GM12865 (cell line): ENCODE measurements at regions not wholly inside any gene's neighbourhood (a gene's known extent, or its start where the extent isn't known, plus 50 kb on each side); places are given as distances from the start of the nearest gene placed in this dataset.
"Not testable (repeated sequence)": the region's sequence is repeated elsewhere in the genome, so short reads cannot be mapped to it uniquely, and the experiment has no call there.

Experiments
- DNase-seq: peaks from one replicate; pipeline ENCODE4 v3.0.0; 2010; ENCODE audit warnings: low read depth
- H3K4me3 ChIP-seq: 2 replicates; pipeline ENCODE4 v1.5.1; 2011; ENCODE audit warnings: mild to moderate bottlenecking, low read depth, low read length, control low read depth
- TF ChIP-seq, protein P1 (sequence below): IDR thresholded peaks from 2 replicates; pipeline ENCODE4 v1.5.1; 2011; ENCODE audit warnings: low read length, control low read depth, low read depth, inconsistent platforms; ENCODE audit not compliant: insufficient read depth; ENCODE audit errors: missing control alignments

DNA sequence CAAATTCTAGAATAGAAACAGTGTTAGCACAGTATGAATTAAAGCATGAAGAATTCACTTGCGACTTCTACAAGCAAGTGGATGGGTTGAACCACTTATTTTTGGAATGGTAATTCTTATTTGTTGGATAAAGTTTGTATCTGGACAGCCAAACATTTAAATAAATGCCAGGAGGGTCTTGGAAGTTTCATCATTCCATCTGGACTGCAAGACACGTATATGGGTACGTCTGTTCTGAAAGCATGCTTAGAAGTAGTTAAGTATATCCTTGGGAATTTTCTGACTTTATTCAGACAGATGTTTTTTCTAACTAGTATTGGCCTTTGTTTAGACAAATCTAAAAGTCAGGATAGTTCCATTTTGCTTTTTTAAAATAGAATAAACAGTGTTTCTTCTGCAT is 77.5 kb upstream of the CASK start:
- TF ChIP-seq, protein P1, sequence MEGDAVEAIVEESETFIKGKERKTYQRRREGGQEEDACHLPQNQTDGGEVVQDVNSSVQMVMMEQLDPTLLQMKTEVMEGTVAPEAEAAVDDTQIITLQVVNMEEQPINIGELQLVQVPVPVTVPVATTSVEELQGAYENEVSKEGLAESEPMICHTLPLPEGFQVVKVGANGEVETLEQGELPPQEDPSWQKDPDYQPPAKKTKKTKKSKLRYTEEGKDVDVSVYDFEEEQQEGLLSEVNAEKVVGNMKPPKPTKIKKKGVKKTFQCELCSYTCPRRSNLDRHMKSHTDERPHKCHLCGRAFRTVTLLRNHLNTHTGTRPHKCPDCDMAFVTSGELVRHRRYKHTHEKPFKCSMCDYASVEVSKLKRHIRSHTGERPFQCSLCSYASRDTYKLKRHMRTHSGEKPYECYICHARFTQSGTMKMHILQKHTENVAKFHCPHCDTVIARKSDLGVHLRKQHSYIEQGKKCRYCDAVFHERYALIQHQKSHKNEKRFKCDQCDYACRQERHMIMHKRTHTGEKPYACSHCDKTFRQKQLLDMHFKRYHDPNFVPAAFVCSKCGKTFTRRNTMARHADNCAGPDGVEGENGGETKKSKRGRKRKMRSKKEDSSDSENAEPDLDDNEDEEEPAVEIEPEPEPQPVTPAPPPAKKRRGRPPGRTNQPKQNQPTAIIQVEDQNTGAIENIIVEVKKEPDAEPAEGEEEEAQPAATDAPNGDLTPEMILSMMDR, result no peak
- no peak overlapping the region for H3K4me3 ChIP-seq
- no peak for DNase-seq

DNA sequence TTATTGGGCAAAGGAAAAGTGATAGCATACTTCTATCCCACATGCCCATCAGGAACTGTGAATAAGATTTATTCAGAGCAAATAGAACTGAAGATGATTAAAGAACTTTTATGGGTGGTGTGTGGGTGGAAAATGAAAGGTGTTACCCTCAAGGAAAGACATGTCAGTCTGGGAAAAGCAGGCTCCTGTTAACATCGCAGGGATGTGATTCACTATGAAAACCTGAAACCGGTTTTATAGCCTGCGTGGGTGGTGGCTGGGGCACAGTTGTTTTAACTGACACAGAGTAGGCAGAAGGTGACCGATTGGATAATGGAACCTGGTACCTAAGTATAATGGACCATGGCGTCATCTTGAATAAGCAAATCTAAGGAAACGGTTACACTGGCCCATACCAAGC is 61.3 kb upstream of the CASK start:
- H3K4me3 ChIP-seq, result no peak overlapping the region
- no peak for DNase-seq
- TF ChIP-seq, protein P1, result no peak

GRCh38 chrX:41982953-41983352 is 59.6 kb upstream of the CASK start:
- DNase-seq, result no peak
- TF ChIP-seq, protein P1, result no peak
- no peak overlapping the region for H3K4me3 ChIP-seq

DNA sequence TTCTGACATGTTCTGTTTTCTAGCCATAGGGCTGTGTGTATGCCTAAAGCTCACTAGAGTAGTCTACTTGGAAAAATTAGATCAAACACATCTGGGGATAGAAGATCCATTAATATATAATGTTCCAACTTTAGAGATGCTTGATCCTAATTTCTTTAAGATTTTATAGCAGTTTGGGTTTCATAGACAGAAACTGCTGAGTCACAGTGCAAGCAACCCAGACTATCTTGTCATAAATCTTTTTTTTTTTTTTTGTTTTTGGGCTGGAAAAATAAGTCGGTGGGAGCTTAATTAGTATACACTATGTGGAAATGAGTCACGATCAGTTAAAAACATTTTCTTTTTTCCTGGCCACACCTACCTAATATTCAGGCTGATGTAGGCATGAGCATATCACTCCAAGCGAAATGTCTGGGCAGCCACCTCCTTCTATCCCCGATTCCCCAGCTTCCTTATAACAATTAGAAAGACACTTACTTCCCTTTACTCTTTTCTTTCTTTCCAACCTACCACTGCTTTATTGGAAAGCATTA is 58.2 kb upstream of the CASK start:
- TF ChIP-seq, protein P1, result no peak
- no peak for DNase-seq
- no peak overlapping the region for H3K4me3 ChIP-seq

- not testable (repeated sequence) for H3K4me3 ChIP-seq, DNase-seq
Measured at GRCh38 chrX:41974677-41975076, 51.3 kb upstream of the CASK start.

DNA sequence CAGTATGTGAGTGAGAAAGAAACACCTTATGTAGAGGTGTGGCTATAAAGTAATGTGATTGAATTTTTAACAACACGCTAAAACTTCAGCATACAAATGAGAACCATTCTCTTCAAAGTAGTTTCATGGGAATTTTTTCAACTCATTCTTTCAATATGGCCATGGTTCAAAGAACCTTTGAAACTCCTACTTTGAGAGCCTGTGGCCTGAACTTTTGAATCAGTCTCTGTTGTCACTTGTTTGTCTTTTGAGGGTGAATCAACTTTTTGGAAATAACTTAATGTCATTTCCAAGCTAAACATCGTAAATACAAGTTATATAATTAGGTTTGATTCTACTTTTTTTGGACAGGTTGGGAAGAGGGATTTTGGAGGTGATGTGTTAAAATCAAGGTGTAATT is 49.9 kb upstream of the CASK start:
- no peak overlapping the region for H3K4me3 ChIP-seq
- no peak for DNase-seq
- TF ChIP-seq, protein P1, result no peak
